GM12872 (cell line): ENCODE measurements at regions not wholly inside any gene's neighbourhood (a gene's known extent, or its start where the extent isn't known, plus 50 kb on each side); places are given as distances from the start of the nearest gene placed in this dataset.

Experiments
- TF ChIP-seq, protein P1 (sequence below): IDR thresholded peaks from 3 replicates; pipeline ENCODE4 v1.5.1; 2011; ENCODE audit warnings: low read depth, mild to moderate bottlenecking, low read length, moderate library complexity; ENCODE audit not compliant: insufficient read depth

DNA sequence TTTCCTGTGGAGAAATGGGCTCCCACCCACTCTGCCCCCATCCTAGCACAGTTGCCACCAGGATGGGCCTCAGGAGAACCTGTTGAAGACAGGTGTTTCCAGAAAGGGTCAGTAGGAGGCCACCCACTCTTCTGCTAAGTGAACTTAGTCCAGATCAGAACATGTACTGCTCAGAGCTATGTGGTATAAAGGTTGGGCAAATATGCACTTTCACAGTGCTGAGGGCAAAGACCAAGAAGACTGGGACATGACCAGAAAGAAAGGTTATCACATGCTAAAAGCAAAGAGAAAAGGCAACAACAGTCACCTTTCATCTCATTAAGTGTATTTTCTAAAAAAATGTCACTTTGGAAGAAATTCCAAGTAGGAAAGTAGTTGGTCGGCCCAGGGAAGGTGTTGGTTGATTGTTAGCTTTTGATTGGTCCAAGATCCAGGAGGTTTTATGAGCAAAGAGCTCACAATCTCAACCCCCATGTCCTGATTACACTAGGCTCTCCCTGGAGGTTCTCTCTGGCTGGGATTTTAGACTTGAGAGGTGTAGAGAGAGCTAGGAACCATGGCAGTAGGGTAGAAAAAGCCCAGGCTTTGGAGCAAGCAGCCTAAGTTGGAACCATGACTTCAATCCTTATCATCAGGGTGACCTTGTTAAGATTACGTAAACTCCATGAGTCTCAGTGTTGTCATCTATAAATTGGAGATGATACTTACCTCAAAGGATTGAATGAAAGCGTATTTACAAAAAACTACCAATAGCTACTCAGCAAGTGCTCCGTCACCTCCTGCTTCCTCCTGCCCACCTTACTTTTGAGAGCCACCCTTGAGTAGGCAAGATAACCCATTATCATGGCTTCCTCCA lies 102.6 kb downstream of the GLUL start:
- TF ChIP-seq, protein P1, sequence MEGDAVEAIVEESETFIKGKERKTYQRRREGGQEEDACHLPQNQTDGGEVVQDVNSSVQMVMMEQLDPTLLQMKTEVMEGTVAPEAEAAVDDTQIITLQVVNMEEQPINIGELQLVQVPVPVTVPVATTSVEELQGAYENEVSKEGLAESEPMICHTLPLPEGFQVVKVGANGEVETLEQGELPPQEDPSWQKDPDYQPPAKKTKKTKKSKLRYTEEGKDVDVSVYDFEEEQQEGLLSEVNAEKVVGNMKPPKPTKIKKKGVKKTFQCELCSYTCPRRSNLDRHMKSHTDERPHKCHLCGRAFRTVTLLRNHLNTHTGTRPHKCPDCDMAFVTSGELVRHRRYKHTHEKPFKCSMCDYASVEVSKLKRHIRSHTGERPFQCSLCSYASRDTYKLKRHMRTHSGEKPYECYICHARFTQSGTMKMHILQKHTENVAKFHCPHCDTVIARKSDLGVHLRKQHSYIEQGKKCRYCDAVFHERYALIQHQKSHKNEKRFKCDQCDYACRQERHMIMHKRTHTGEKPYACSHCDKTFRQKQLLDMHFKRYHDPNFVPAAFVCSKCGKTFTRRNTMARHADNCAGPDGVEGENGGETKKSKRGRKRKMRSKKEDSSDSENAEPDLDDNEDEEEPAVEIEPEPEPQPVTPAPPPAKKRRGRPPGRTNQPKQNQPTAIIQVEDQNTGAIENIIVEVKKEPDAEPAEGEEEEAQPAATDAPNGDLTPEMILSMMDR = no peak

- TF ChIP-seq, protein P1 = no peak
These were observed 104.8 kb downstream of the GLUL start for GRCh38 chr1:182286761-182287160.

DNA sequence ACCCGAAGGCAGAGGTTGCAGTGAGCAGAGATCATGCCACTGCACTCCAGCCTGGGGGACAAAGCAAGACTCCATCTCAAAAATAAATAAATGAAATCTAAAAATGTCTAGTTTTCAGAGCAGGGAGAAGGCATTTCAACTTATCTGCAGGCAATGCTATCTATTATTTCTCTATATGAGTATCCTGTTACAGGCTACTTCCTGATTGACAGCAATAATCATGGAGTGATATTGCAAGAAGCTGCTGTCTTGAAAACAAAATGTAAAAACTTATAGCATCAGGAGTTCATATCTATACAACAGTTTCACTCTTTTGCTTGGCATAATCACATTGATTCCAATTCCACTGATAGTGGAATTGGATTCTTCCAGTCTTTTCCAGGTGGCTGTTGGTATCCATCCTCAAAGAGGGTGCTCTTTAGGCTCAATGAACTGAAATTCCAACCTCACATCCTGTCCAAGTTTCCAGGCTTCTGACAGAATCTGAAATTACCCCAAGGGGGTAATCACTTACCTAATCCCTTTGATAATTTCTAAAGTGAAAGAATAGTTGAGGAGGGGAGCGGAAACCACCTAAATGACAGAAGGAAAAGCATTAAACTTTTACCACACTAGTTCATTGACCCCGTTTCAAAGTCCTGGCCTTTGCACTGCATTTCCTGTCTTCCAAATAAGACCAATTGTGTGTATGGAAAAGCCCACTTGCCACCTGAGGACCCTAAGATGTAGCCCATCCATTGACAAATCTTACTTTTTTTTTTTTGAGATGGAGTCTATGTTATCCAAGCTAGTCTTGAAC lies 107.6 kb downstream of the GLUL start:
- TF ChIP-seq, protein P1 = no peak

DNA sequence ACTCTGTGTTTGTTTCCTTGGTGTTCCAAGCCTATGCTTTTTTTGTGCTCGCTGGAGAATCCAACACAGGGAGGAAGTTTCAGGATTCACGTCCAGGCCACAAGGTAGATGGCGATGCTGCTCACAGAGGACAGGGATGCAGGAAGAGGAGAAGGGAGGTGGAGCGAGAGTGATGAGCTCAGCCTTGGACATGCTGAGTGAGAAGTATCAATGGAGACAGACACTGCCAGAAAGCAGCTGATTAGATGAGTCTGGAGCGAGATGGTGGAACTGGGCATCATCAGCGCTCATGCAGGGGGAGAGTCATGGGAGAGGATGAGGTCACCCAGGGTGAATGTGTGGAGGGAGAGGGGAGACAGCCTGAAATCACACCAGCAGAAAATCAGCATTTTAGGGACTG lies 110.0 kb downstream of the GLUL start:
- TF ChIP-seq, protein P1 = no peak

- TF ChIP-seq, protein P1 = no peak
These were observed 111.1 kb downstream of the GLUL start for GRCh38 chr1:182280504-182280900.

DNA sequence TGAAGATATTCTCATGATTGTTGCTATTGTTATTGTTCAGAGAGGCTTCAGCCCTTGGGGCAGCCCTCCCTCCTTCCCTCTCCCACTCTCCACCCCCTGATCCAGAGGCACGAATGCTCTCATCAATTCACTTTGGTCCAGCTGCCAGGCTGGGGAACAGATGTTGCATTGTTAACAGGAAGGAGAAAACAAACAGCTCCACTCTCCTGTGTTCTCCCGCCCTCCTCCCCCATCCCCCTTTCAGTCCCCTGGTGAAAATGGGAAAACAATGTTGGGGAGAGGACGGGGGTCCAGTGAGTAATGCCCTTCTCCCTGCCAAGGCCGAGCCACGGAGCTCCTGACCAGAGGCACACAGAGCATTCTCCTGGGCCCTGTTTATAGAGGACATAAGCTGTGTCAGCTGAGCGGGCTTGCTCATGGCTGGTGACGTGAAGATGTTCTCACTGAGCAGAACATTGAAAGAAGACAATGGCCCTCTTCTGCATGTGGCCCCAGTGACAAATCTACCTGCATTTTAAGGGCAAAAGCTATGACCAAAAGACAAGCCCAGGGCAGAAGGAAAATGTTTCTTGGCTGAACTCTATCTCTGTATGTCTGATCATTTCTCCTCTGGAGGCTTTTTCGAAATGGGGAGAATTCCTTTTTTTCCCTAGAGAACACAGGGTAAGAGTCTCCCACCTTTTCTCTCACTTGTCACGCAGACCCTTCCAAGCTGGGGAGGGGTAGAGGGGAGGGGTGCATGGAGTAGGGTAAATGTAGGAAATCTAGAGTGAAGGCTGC lies 111.7 kb downstream of the GLUL start:
- TF ChIP-seq, protein P1 = no peak

- TF ChIP-seq, protein P1 = no peak
These were observed 112.3 kb downstream of the GLUL start for GRCh38 chr1:182279302-182279701.
